ENCODE measurements at regions not wholly inside any gene's neighbourhood (a gene's known extent, or its start where the extent isn't known, plus 50 kb on each side); places are given as distances from the start of the nearest gene placed in this dataset.
"Not testable (repeated sequence)": the region's sequence is repeated elsewhere in the genome, so short reads cannot be mapped to it uniquely, and the experiment has no call there.

- not testable (repeated sequence) for DNase-seq
These were observed 243.4 kb downstream of the NUAK1 start for GRCh38 chr12:105895197-105895832.

GRCh38 chr12:105897311-105897725 is 241.4 kb downstream of the NUAK1 start:
- DNase-seq: no peak

DNA sequence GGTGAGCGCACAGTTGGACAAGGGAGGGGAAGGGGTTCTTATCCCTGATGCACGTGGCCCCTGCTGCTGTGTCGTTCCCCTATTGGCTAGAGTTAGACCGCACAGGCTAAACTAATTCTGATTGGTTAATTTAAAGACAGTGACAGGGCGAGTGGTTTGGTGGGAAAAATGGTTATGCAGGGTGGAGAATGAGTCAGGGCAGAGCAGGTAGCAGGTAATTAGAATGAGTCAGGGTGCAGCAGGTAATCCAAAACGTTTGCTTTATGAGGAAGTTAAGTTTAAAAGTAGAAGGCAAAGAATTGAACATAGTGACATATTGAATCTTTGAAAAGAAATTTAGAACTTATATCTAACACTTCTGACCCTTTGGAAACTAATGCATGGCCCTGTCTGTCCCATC is 240.5 kb downstream of the NUAK1 start:
- not testable (repeated sequence) for DNase-seq

DNA sequence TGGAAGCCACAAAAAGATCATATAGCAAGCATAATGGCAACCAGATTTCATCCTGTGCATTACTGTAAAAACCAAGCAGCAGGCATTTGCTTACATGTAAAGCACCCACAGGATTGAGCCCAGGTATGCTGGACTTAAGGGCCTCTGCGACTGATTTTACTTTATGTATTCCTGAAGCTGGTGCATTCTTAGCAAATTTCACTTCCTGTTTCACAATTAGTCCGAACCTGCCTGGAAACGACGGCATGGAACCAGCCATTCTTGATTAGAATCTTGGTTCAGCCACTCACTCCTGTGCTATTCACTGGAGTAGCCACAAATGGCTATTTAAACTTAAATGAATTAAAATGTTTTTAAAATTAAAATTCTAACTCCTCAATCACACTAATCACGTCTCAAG is 239.2 kb downstream of the NUAK1 start:
- DNase-seq: no peak

DNA sequence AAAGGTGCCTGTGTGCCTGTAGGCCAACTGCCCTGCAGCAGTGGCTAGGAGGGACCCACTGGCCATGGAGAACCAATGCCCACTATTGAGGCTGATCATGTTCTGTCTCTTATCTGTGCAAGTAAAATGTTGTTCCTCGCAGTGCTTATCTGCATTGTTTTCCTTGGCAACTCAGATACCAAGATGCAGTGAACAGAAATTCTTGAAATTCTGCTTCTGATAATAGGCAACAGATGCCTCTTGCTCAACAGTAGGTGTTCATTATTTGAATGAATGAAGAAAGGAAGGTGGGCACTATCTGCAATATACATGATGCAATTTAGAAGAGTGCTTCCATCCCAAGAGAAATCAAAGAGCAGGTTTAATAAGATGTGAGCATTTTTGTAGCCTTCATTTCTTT is 232.2 kb downstream of the NUAK1 start:
- no peak for DNase-seq

GRCh38 chr12:105907982-105908381 is 230.8 kb downstream of the NUAK1 start:
- no peak for DNase-seq

DNA sequence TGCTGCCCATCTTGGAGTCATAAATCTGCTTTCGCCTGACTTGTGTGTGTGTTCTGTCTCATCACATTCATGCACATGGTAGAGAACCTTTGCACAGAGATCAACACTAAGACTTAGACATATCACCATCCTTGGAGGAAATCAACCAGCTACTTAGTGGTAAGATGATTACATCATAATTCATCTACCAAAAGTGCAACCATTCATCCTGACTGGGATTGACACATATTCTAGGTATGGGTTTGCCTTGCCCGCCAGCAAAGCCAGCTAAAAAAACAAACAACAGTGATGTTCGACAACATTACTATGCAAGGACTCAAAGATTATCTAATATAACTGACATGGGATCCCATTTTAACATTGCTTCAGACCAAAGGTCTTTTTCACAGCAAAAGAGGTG is 228.7 kb downstream of the NUAK1 start:
- DNase-seq: no peak

GRCh38 chr12:105911966-105912365 is 226.8 kb downstream of the NUAK1 start:
- no peak for DNase-seq

GRCh38 chr12:105912882-105913678 is 225.7 kb downstream of the NUAK1 start:
- DNase-seq: no peak

DNA sequence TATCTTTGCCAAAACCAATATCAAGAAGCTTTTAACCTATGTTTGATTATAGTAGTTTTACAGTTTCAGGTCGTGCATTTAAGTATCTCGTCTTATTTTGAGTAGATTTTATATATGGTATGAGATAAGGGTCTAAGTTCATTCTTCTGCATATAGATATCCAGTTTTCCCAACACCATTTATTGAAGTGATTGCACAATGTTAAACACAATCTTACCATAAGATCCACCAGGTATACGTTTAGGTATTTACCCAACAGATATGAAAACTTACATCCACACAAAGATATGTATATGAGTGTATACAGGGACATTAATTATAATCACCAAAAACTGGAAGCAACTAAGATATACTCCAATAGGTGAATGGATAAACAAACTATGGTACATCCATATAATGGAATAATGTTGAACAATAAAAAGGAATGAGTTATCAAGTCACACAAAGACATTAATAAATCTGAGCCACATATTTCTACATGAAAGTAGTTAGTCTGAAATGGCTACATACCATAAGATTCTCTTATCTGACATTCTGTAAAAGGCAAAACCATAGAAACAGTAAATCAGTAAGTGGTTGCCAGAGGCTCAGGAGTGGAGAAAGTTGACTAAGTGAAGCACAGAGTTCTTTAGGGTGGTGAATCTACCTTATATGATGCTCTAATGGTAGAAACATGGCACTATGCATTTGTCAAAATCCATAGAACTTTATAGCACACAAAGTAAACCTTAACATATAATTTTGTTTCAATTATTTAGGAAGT is 222.6 kb downstream of the NUAK1 start:
- DNase-seq: no peak

DNA sequence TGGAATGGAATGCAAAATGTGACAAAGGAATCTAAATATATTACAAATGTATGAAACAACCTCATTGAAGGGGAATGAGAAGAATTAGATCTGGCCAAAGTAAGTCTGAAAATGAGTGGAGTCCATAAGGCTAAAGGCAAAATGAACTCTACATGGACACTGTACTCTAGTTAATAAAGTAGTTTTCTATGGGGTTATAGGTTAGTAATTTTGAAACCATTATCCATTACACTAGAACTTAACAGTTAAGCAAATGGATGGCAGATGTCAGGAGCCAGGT is 222.1 kb downstream of the NUAK1 start:
- DNase-seq: no peak

- peak; percentile 48 for DNase-seq
These were observed 218.5 kb downstream of the NUAK1 start for GRCh38 chr12:105920161-105920684.

DNA sequence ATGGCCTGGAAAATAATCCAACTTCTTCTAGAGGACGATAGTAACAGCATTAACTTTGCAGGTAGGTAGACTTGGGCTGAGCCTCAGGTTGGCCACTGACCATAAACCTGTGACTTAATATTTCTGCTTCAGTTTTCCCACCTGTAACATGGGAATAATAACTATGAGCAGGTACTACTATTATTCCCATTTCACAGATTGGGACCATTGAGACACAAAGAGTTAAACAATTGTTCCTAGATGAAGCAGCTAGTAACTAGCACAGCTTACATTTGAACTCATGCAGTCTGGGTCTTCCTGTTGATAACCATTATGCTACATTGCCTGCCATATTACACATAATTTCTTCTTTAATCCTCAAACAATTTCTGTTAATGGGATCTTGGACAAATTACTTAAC is 217.7 kb downstream of the NUAK1 start:
- no peak for DNase-seq

GRCh38 chr12:105921872-105922669 is 216.7 kb downstream of the NUAK1 start:
- DNase-seq: peak; percentile 26

DNA sequence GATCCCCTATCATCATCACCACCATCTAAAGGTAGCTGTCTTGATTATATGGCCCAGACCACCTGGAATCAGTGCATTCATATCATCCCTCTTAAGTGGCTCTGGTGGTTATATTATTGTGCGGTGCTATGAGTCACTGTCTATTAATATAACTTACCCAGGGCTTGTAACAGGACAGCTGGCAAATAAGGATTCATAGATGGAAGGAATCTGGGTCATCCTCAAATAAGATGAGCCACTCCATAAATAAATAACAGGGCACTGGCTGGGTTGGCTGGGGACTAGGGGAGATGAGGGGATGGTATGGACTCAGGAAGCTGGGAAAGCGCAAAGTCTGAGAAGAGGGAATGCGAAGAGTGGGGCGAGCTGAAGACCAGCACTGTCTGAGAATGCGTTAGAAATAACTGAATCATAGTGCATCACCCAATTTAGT is 216.1 kb downstream of the NUAK1 start:
- no peak for DNase-seq

GRCh38 chr12:105924526-105925208 is 214.1 kb downstream of the NUAK1 start:
- no peak for DNase-seq

DNA sequence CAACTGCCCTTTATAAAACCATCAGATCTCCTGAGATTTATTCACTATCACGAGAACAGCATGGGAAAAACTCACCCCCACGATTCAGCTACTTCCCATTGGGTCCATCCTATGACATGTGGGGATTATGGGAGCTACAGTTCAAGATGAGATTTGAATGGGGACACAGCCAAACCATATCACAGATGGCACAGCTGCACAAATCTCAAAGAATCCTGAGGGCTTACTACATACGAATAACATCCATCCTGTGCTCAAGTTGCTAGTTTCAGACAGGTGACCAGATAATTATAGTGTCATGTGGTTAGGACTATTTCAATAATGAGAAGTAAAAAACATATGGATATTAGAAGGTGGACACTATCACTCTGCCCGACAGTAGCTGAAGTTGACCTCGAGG is 211.2 kb downstream of the NUAK1 start:
- DNase-seq: no peak

- no peak for DNase-seq
These were observed 210.3 kb downstream of the NUAK1 start for GRCh38 chr12:105928436-105928835.

GRCh38 chr12:105929192-105929591 is 209.6 kb downstream of the NUAK1 start:
- DNase-seq: no peak

DNA sequence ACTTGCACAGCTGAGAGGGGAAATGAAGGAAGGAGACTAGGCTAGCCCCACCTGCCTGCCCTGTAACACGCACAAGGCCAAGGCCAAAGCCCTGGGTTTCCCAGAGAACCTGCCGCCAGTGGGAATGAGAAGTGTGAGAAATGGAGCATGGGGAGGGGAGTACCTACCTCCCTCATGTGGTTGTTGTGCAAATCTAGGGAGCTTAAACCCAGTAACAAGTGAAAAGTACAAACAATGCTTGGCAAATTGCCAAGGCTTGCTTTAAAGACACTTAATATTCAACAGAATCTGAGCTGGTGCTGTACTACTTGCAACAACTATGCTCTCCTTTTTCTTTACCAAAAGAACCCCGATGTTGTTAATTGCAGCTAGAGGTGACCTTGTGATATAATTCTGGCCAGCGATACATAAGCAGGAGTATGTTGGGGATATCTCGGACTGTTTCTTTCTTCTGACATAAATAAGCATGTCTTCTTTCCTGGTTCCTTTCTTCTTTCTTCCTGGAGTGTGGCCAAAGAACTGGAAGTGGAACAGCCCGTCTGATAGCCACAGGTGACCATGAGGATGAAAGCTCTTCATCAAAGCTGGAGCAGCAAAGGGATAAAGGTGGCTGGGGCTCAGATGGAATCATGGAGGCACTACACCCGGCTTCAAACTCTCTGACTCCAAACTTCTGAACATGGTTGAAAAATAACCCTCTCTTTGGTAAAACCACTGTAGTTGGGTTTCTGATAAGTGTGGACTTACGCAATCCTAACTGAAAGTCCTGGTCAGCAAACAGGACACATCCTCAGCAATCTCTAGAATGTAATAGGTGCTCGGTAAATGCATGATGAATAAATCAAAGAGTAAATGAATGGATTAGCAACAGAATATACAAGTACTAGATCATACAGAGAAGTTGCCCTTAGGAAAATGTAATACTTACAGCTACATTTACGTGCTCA is 207.9 kb downstream of the NUAK1 start:
- no peak for DNase-seq

Data from occipital lobe (tissue), 1 donor.